ENCODE measurements at regions not wholly inside any gene's neighbourhood (a gene's known extent, or its start where the extent isn't known, plus 50 kb on each side); places are given as distances from the start of the nearest gene placed in this dataset.

- TF ChIP-seq EZH2 (IDR thresholded peaks at IDR 0.05; ENCODE audit: borderline replicate concordance, low read length) (no peak), CTCF (conservative IDR thresholded peaks at IDR 0.05 in 1 of 2, IDR thresholded peaks at IDR 0.05 in 1 of 2; ENCODE audit: extremely low read depth in 1 of 2, insufficient read depth in 1 of 2, low read depth in 1 of 2, low read length in 2 of 2) (no peak)
These were observed 589.9 kb upstream of the SLC35B3 start for GRCh38 chr6:9025228-9025627.

Measured in mammary epithelial cell (primary cell).